Activated T-cell treated with anti-CD3 and anti-CD28 coated beads for 24 hours (primary cell): ENCODE measurements at regions not wholly inside any gene's neighbourhood (a gene's known extent, or its start where the extent isn't known, plus 50 kb on each side); places are given as distances from the start of the nearest gene placed in this dataset.
"Not testable (repeated sequence)": the region's sequence is repeated elsewhere in the genome, so short reads cannot be mapped to it uniquely, and the experiment has no call there.

Source experiments
- DNase-seq: peaks from one replicate; pipeline ENCODE4 v3.0.0-alpha.2; 2020; ENCODE audit warnings: low read depth

DNA sequence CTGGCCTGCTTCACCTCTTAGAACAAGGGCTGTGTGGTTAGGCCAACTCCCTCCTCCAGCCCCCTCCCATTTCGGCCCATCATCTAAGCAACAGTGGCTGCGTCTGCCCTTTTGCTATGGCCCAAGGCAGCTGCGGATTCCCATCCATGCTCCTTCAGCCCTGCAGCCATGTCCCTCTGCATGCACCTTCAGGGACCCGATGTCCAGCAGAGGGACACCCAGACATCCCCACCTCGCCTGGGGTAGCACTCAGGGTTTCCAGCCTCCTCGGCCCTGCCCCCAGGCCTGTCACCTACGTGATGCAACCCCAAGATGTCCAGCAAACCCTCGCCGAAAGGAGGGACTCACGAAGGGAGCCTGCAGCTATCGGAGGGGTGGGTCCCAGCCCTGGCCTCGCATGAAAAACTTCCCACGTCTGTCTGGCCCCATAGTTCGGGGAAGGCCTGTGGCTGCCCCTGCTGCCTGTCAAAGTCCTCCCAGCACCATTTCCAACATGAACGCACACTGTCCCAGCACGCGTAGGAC is 194.4 kb downstream of the CTTN start:
- DNase-seq, result no peak

DNA sequence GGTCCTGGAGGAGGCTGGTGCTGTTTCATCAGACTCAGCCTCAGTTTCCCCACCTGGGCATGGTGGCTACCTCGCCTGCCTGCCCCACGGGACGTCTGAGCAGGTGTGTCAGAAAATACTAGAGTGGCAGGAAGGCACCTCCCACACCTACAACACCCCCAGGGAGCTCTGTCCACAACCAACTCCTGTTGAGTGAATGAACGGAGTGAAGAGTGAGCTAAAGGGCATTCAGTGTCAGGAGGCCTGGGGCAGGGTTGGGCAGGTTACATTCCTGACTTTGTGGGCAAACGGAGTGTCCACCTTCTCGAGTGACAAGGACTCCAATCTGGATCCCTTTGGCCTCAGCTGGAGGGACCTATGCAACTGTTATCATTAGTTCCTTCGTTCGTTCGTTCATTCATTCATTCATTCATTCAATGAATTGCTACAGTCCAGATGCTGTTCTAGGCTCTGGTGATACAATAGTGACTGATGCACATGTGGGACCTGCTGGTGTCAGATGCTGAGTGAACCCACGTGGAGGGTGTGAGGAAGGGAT is 195.2 kb downstream of the CTTN start:
- no peak for DNase-seq

DNA sequence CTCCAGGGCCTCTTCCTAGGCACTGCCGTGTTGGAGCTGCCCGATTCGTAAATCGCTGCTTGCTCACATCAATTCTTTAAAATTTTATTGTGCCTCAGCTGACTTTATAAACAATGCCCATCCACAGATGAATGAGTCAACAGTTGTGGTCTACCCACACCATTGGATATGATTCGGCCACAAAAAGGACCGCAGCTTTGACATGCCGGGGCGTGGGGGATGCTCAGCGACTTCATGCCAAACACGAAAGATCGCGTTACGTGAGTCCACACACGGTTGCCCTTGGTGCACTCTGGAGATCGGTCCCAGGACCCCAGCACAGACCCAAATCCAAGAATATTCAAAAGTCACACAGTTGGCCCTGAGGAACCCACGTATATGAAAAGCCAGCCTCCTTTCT is 195.7 kb downstream of the CTTN start:
- no peak for DNase-seq

DNA sequence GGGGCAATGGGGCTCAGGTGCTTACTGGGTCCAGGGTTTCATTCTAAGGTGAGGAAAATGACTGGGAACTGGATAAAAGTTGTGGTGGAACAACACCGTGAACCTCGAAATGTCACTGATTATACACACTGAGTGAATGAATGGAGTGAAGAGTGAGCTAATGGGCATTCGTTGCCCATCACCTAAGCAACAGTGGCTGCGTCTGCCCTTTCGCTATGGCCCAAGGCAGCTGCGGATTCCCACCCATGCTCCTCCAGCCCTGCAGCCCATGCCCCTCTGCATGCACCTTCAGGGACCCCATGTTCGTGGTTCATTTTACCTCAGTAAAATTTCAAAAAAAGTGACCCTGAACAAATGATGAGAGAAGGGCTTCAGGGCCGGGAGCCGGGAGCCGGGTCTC is 196.3 kb downstream of the CTTN start:
- no peak for DNase-seq

DNA sequence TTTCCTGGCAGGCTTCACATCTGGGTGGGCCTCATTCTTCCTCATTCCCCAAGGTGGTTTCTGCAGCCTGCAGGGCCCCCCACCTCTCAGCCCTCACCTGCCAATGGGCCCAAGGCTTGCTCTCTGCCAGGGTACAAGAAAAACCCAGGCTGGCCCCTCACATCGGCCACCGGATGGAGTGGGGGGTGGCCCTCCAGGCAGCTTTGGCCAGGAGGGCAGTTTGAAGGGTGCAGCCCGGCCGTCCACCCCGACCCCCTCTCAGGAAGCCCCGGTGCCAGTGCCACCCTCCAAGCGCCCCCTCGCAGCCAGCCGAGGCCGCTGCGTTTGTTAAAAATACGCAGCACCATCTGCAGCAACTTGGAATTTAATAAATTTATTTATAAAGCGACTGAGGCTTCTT is 196.7 kb downstream of the CTTN start:
- no peak for DNase-seq

DNA sequence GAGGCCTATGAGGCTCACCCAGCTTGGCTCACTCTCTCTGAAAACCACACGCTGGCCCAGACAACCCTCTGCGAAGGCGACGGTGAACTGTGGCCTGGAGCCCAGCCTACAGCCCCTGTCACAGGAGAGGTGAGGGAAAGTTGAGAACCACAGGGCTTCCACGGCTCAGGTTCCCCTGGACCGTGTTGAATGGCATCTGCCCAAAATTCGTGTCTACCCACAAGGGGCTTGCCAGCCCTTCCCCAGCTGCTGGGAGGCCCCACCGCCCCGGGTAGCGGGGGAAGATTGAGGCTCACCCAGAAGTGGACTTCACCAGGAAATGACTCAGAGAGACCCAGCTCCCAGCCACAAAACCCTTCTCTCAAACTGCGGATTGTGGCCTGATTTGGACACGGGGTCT is 197.1 kb downstream of the CTTN start:
- DNase-seq, result no peak

DNA sequence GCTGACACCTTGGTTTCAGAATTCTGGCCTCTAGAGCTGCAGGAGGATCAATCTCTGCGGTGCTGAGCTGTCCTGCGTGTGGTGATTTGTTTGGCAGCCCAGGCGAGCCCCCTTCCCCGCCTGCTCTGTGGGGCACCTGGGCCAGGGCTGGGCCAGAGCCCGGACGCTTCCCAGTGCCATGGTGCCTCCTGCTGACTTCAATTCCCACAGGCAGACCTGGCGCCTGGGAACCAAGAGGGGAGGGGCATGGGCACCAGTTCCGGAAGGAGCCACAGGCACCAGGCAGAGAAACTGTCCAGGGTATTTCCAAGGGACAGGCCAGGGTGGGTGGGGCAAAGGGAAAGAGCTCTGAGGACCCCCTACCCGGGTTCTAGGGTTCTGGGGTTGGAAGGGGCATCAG is 197.8 kb downstream of the CTTN start:
- DNase-seq, result no peak

DNA sequence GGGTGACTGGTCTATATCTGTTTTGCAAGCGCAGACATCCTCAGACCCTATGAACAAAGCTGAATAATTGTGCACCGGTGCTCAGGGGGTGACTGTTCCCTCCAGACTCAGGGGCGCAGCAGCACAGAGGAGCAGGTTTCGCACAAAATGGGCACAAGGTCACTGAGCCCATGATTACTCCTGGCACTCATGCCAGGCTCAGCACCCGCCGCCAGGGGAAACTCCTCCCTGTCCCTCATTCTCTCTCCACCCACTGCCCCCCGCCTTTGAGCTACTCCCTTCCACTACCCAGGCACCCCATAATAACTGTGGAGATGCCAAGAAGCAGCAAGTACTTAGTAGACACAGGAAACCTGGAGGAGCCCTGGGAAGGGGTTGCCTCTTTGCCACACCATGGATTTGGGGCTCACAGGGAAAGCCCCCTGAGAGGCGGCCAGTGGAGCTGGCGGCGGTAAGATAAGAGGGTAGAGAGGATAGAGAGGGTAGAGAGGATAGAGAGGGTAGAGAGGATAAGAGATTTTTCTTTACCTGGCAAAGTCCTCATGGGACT is 198.8 kb downstream of the CTTN start:
- no peak for DNase-seq

DNA sequence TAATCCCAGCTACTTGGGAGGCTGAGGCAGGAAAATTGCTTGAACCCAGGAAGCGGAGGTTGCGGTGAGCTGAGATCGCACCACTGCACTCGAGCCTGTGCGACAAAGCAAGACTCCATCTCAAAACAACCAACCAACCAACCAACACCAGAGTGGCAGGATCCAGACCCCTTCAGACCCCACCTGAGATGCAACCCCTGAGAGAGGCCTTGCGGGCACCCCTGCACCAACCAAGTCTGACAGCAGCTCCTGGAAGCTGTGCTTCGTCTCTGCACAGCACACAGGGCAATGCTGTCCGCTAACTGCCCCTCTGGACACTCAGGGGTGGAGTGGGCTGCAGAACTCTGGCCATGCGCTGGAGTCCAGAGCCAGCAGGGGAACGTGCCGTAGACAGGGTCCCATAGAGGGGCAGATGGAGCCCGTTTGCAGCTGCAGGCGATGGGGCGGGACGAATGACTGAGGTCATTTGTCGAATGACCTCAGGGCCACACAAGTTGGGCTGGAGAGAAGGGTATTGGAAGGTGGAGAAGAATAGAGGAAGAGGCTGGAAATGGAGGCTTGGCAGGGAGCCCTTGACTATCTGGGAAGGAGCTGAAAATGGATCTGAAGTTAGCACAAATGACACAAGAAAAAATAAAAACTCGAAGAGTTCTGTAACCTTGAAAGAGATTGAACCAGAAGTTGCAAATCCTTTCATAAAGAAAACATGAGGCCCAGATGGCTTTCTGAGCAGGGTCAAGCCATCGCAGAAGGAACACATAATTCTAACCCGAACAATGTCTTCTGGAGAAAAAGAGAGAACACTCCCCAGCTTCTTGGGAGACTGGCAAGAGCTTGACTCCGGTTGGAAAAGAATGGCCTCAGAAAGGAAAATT is 199.7 kb downstream of the CTTN start:
- no peak for DNase-seq

DNA sequence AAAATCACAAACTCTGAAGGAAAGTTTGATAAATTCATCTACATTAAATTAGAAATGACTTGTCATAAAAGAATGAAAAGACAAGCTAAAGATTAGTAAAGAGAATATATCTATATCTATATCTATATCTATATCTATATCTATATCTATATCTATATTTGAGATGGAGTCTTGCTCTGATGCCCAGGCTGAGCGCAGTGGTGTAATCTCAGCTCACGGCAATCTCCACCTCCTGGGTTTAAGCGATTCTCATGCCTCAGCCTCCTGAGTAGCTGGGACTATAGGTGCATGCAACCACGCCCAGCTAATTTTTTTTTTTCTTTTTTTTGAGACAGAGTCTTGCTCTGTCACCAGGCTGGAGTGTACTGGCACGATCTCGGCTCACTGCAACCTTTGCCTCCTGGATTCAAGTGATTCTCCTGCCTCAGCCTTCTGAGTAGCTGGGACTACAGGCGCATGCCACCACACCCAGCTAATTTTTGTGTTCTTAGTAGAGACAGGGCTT is 202.6 kb downstream of the CTTN start:
- not testable (repeated sequence) for DNase-seq

DNA sequence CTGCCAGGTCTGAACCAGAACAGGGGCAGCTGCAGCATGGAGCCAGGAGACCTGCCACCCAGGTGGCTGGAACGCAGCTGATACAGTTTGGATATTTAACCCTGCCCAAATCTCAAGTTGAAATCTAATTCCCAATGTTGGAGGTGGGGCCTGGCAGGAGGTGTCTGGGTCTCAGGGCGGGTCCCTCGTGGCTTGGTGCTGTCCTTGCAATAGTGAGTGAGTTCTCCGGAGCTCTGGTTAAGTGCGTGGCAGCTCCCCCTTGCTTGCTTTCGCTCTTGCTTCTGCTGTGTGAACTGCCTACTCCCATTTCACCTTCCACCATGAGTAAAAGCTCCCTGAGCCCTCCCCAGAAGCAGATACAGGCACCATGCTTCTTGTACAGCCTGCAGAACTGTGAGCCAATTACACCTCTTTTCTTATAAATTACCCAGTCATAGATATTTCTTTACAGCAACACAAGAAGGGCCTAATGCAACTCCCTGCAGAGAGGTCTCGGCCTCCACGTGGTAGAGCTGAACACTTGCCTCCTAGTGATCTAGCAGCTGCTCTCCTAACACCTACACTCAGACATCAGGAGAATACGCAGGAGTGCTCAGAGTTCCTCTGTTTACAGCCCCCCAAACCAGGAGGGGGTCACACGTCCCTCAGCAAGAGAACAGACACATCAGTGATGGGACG is 203.7 kb downstream of the CTTN start:
- no peak for DNase-seq

DNA sequence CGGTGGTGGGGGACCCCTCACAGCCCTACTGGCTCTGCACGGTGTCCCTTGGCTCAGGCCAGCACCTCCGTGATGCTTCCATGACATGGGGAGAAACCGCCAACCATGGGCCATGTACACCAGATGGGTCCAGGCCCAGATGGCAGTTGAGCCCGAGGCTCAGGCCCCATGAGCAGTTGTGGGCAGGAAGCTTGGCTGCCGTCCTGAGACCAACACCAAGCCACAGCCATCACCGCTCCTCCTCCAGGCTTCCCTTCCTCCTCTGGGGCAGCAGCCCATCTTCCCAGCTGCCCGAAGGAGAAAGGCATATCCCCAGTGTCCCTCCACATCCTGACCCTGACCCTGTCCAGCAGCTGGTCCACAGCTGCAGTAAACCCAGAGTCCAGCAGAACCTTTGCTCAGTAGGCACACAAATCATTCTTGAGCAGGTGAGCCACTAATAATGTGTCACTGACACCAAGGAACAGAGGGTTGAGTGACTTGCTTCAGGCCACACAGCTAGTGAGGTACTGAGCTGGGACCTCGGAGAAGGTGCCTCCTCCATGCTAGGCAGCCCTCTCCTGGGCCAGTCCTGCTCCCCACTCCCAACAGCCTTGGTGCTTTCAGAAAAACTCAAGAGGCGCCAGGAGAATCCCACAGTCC is 204.9 kb downstream of the CTTN start:
- DNase-seq, result no peak

DNA sequence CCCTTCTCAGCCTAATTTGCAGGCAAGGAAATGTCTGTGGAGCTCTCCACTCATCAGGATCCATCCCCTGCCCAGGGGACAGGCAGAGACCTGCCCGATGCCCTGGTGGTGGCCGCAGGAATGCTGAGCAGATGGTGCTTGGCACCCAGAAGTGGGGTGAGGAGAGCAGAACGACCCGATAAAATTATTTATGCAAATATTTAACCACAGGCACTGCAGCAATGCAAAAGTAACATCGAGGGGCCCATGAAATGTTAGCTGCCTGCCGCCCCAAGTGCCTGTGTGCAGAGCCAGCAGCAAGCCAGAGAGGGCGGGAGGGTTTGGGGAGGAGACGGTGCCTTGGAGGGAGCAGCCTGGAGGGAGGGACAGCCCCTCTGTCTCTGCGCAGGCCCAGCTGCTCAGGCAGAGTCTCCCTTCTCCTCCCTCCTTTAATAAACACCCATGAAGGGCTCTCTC is 205.5 kb downstream of the CTTN start:
- no peak for DNase-seq

DNA sequence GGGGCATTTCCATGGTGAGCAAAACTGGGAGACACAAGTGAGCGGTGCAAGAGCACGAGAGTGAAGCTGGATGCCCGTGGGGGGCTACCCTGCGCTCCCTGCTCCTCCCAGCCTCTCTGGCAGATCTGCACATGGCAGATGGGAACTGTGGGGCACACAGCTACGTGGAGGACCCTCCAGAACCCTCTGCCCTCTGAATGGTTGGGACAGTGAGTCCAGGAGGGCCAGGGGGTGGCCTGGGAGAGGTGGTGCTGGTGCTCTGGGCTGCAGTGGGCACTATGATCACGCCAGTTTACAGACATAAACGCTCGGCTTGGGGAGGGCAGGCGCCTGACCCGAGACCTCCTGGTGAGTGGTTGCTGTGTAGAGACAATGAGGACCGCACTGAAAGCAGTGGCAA is 205.9 kb downstream of the CTTN start:
- no peak for DNase-seq

DNA sequence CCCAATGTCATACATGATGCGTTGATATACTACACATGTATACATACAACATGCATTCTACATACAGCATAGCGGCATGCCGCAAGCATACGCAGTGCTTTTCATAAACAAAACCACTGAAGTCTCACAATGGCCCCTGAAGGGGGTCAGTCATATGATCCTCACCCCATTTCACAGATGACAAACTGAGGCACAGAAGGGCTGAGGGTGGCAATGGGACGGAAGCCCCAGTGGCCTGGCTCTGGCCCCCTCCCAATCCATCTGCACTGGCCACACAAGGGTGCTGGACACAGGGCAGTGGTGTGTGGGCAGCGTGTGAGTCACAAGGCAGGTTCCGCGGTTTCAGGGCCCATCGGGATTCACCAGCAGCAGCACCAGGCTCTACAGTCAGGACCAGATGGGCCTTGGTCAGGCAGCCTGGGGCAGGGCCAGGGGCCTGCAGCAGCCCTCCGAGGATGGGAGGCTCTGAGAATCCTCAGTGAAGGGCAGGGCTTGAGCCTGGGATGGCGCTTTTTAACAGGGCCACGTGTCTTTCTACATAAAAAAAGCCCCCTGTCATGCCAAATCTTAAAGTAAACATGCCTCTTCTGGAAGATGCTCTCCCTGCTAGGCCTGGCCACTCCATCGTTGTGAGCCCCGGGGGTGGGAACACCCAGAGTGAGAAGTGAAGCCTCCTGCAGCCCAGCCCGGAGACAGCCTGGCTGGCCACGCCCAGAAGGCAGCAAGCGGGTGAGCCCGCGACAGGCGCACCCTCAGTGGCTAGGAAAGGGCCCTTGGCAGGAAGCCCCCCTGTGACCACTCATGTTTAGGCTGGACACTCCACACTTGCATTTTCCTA is 206.5 kb downstream of the CTTN start:
- DNase-seq, result no peak

DNA sequence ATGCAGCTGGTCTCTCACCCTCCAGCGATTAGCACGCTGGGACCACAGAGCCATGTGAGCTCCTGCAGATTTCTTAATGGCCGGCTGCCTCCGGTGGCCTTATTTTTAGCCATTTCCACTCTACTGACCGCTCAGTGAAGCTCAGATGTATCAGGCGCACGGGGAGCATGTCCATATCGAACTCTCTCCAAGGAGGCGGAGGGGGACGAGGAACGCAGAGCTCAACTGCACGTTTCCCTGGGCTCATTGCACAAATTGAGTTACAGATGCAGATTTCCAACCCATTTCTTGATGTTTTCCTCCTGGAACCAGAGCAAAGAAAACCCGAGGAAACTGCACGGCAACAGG is 207.1 kb downstream of the CTTN start:
- DNase-seq, result no peak

DNA sequence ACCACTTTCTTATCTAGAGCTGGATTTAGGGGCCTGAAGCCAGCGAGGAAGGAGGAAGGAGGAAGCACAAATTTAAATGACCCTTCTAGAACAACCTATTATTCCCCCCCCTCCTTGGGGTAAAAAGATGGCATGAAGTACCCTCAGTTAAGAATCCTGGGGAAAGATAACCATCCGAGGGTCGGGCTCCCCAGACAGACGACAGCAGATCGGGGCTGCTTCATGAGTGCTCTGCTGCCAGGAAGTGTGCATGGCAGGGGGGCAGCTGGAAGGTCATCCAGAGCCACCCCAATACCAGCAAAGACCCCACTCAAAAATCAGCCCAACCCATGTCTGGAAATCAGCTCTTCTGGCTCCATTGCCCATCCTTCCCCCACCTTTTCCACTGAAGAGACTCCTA is 207.5 kb downstream of the CTTN start:
- DNase-seq, result no peak

DNA sequence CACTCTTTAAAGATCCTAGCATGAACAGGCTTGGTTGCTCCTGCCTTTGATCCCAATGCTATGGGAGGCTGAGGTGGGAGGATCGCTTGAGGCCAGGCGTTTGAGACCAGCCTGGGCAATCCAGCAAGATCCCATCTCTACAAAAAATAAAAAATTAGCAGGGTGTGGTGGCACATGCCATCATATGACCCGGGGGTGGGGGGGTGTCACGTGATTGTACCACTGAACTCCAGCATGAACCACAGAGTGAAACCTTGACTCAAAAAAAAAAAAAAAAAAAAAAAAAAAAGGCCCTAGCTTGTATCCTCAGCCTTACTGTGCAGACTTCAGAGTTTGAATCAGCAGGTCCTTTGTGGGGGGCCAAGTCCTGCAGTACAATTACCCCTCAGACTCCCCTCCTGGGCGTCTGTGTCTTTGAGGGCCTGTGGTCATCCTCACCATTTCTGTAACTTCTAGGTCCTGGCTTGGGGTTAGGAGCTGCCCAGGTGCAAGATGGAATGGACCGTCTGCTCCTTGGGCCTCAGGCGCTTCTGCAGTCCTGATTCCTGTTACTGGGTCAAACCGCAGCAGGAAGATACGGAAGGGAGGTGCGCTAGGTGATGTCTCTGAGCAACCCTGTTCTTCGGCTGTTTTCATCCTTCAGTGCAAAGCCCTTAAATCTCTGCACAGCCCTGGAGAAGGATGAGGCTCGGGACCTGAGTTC is 208.1 kb downstream of the CTTN start:
- DNase-seq, result no peak

DNA sequence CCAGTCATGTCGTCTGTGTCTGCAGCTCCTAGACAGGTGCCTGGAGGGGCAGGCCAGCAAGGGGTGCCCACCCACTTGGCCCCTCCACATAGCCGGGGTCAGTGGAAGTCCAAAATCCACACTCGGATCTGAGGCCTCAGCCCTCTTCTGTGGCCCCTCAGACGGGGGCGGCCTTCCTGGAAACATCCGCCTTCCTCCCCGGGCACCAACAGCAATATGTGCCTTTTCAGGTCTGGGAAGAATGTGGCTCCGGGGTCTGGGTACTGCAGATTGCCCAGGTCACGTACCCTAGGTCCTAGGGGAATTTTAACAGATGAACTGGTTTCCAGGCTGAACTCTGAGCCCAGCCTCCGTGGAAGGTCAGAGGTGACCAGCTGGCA is 208.6 kb downstream of the CTTN start:
- no peak for DNase-seq

DNA sequence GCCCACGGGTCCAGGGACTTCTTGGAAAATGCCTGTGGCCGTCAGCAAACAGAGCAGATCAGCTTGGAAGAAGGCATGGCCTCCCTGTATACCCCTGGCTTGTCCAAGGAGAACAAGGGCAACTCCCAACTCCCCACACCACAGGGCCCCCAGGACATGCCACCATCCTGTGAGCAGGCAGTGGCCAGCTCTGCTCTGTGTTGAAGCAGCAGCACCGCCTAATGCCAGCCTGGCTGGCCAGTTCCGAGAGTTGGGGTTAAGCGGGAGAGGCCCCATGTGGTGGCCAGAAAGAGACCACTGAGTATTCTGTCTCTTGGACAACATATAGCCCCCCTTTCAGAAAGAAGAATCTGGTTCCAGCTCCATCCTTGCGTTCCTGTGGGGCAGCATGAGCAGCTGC is 209.2 kb downstream of the CTTN start:
- DNase-seq, result no peak
